ENCODE measurements at regions not wholly inside any gene's neighbourhood (a gene's known extent, or its start where the extent isn't known, plus 50 kb on each side); places are given as distances from the start of the nearest gene placed in this dataset.

DNA sequence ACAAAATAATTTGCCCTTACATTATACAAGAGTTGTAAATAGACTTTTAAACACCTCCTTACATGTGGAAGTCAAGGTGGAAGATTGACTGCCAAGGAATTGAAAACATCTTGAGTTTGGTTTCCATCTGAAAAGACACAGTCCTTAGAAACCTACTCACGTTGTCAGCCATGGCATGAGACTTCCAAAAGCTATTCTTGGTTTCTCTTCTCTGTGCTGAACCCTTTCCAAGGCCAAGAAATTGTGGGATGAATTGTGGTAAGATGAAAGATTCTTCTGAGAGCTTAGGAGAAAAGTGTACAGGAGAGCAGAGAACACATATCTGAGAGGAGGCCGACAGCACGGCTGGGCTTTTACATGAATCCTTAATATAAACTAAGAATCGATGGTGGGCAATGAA is 370.0 kb downstream of the FBXW7 start:
- TF ChIP-seq, protein P1, sequence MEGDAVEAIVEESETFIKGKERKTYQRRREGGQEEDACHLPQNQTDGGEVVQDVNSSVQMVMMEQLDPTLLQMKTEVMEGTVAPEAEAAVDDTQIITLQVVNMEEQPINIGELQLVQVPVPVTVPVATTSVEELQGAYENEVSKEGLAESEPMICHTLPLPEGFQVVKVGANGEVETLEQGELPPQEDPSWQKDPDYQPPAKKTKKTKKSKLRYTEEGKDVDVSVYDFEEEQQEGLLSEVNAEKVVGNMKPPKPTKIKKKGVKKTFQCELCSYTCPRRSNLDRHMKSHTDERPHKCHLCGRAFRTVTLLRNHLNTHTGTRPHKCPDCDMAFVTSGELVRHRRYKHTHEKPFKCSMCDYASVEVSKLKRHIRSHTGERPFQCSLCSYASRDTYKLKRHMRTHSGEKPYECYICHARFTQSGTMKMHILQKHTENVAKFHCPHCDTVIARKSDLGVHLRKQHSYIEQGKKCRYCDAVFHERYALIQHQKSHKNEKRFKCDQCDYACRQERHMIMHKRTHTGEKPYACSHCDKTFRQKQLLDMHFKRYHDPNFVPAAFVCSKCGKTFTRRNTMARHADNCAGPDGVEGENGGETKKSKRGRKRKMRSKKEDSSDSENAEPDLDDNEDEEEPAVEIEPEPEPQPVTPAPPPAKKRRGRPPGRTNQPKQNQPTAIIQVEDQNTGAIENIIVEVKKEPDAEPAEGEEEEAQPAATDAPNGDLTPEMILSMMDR (IDR thresholded peaks at IDR 0.05; ENCODE audit: insufficient read depth, low read depth, low read length, missing control alignments), result no peak

DNA sequence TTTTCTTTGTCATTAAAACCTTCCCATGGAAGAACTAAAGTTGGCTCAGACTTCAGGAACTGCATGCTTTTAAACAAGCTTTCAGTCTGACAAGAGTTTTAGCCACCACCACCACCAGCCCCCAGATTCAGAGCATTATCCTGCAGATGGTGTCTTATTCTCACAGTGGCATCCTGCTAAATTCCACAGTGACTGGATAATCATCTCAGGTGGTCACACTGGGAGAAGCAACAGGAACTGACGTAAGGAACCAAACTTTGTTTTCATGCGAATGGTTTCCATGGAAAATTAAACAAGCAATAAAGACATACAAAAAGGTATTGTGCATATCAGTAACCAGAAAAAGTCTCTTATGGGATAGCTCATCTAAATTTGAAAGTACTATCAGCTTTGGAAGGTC is 370.7 kb downstream of the FBXW7 start:
- peak; percentile 35 for DNase-seq (ENCODE audit: low read depth)
- no peak overlapping the region for H3K4me3 ChIP-seq (ENCODE audit: low read length)
- TF ChIP-seq, protein P1 (IDR thresholded peaks at IDR 0.05; ENCODE audit: insufficient read depth, low read depth, low read length, missing control alignments), result no peak

More for the DNA sequence above, 370.0 kb downstream of the FBXW7 start:
- DNase-seq (ENCODE audit: low read depth), result no peak
- H3K4me3 ChIP-seq (ENCODE audit: low read length), result no peak overlapping the region

DNA sequence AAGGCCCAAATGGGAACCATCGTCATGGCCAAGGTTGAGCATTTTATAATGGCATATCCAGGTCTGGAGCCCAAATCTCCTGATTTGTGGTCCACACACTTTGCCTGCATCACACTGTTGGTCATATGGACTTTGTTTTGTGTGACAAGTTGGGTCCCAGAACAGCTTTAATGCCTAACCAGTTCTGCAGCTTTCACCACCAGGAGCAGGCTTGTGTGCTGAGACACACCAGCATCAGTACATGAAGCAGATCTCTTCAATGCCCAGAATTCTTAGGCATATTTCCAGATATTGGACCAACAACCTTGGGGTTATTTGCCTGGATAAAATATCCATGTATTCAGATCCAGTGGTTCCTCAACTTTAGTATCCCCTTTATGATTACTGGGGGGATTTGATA is 371.3 kb downstream of the FBXW7 start:
- no peak overlapping the region for H3K4me3 ChIP-seq (ENCODE audit: low read length)
- peak; percentile 64 for DNase-seq (ENCODE audit: low read depth)
- TF ChIP-seq, protein P1 (IDR thresholded peaks at IDR 0.05; ENCODE audit: insufficient read depth, low read depth, low read length, missing control alignments), result peak; percentile 37

DNA sequence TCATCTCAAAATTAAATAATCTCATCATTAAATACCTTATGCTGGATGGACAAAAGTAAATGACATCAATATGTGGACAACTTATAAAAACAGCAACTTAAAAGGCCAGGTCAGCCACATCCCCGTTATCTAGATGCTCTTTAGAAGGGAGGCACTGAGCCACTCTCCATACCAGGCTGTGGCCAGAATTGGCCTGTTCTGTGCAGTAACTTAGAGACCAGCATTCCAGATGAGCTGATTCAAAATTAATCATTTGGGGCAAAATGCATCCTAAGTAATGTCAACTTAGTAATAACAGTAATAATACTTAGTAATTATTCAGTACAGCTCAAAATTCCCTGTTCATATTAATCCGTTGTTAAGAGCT is 373.6 kb downstream of the FBXW7 start:
- TF ChIP-seq, protein P1 (IDR thresholded peaks at IDR 0.05; ENCODE audit: insufficient read depth, low read depth, low read length, missing control alignments), result no peak
- no peak overlapping the region for H3K4me3 ChIP-seq (ENCODE audit: low read length)
- DNase-seq (ENCODE audit: low read depth), result no peak

DNA sequence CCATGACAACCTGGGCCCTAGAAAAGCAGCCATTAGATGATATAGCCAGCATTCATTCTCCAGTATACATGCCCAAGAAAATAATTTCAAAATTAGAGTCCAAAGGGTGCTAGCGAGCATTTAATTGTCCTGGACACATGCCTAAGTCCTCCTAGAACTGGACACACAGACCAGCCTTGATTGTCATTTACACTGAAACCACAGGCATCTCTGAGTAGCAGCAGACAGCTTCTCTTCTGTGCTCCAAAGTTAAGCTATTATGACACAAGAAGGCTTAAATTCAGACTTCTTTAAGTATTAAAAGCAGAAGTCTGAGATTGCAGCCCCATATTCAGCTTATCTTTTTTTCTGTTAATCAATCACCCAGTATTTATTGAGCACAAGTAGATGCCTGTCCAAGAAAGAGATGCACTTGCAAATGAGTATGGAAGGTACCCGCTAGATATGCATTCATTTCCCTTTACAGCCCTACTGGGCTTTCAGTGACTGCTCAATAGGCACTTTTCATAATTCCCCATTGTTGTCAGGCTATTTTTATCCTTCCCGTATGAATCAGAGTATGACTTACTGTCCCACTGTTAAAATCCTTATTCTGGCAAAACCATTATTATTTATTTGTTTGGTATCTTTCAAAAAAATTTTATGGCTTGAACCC is 374.1 kb downstream of the FBXW7 start:
- TF ChIP-seq, protein P1 (IDR thresholded peaks at IDR 0.05; ENCODE audit: insufficient read depth, low read depth, low read length, missing control alignments), result no peak
- no peak overlapping the region for H3K4me3 ChIP-seq (ENCODE audit: low read length)
- peak; percentile 48 for DNase-seq (ENCODE audit: low read depth)

DNA sequence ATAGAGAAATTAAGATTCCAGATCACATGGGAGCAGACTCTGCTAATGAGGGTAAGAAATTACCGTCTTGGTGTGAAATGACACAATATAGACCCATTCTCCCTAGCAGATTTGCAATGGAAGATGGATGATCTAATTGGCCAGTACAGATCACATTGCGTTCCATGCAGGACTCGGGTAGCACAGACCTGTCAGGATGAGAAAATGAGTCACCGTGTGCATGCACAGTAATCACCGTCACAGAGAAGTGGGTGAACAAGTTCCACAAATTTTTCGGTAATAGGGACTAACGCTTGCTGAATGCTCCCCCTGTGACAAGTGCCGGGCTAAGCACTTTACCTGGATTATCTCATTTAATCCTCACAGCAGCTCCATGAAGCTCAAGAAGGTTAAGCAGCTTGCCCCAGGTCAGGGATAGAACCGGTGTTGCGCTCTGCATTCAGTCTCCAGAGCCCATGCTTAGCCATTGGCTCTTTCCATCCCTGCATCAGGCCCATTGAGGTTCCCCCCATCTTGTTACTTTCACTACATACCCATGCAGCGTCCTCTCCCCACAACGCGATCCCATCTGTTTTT is 375.6 kb downstream of the FBXW7 start:
- H3K4me3 ChIP-seq (ENCODE audit: low read length), result no peak overlapping the region
- TF ChIP-seq, protein P1 (IDR thresholded peaks at IDR 0.05; ENCODE audit: insufficient read depth, low read depth, low read length, missing control alignments), result no peak
- peak; percentile 69 for DNase-seq (ENCODE audit: low read depth)

DNA sequence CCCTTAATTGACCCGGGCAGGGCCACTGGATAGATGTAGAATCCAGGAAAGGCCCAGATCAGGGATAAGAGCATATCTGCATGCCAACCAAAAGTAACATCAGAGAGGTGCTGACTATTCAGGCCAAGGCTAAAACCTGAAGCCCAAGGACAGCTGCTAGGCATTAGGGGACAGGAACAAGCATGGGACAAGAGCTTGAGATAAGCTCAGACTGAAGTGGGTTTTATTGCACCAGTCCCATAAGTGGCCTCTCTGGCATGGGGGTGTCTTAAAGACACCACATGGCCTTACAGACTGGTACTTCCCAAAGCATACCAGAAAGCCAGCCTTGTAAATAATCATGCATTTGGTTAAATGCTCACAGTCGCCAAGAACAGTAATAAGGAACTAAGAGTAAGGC is 376.1 kb downstream of the FBXW7 start:
- TF ChIP-seq, protein P1 (IDR thresholded peaks at IDR 0.05; ENCODE audit: insufficient read depth, low read depth, low read length, missing control alignments), result no peak
- no peak for DNase-seq (ENCODE audit: low read depth)
- H3K4me3 ChIP-seq (ENCODE audit: low read length), result no peak overlapping the region

Measured in epithelial cell of esophagus (primary cell).